ENCODE measurements at regions not wholly inside any gene's neighbourhood (a gene's known extent, or its start where the extent isn't known, plus 50 kb on each side); places are given as distances from the start of the nearest gene placed in this dataset.

GRCh38 chr5:73395256-73395655 is 53.3 kb downstream of the FOXD1 start:
- DNase-seq: no peak

GRCh38 chr5:73394610-73395009 is 54.0 kb downstream of the FOXD1 start:
- no peak for DNase-seq

GRCh38 chr5:73393611-73394489 is 54.7 kb downstream of the FOXD1 start:
- no peak for DNase-seq

- no peak for DNase-seq
Observed at GRCh38 chr5:73392775-73393174, 55.8 kb downstream of the FOXD1 start.

- DNase-seq: no peak
Observed at GRCh38 chr5:73391441-73391881, 57.1 kb downstream of the FOXD1 start.

- DNase-seq: no peak
Observed at GRCh38 chr5:73390972-73391371, 57.6 kb downstream of the FOXD1 start.

- DNase-seq: no peak
Observed at GRCh38 chr5:73388740-73389139, 59.8 kb downstream of the FOXD1 start.

- no peak for DNase-seq
Observed at GRCh38 chr5:73388306-73388684, 60.3 kb downstream of the FOXD1 start.

- no peak for DNase-seq
Observed at GRCh38 chr5:73387601-73388305, 60.8 kb downstream of the FOXD1 start.

GRCh38 chr5:73387149-73387591 is 61.4 kb downstream of the FOXD1 start:
- no peak for DNase-seq

GRCh38 chr5:73384861-73385260 is 63.7 kb downstream of the FOXD1 start:
- DNase-seq: no peak

- DNase-seq: no peak
Observed at GRCh38 chr5:73382401-73382740, 66.2 kb downstream of the FOXD1 start.

GRCh38 chr5:73381590-73382400 is 66.8 kb downstream of the FOXD1 start:
- no peak for DNase-seq

GRCh38 chr5:73380710-73381589 is 67.6 kb downstream of the FOXD1 start:
- no peak for DNase-seq

GRCh38 chr5:73380041-73380440 is 68.5 kb downstream of the FOXD1 start:
- no peak for DNase-seq

- DNase-seq: no peak
Observed at GRCh38 chr5:73379435-73379834, 69.1 kb downstream of the FOXD1 start.

GRCh38 chr5:73378765-73379164 is 69.8 kb downstream of the FOXD1 start:
- DNase-seq: no peak

GRCh38 chr5:73378070-73378469 is 70.5 kb downstream of the FOXD1 start:
- DNase-seq: no peak

GRCh38 chr5:73376618-73377170 is 71.9 kb downstream of the FOXD1 start:
- DNase-seq: no peak

- no peak for DNase-seq
Observed at GRCh38 chr5:73375949-73376348, 72.6 kb downstream of the FOXD1 start.

- DNase-seq: no peak
Observed at GRCh38 chr5:73375191-73375545, 73.4 kb downstream of the FOXD1 start.
